WTC11 (cell line): ENCODE measurements at regions not wholly inside any gene's neighbourhood (a gene's known extent, or its start where the extent isn't known, plus 50 kb on each side); places are given as distances from the start of the nearest gene placed in this dataset.

Experiments used
- ARID4B ChIP-seq: sonication (generic); formaldehyde crosslinking; IDR thresholded peaks from 2 replicates; pipeline ENCODE4 v1.8.0; 2023; ENCODE audit warnings: missing genetic modification reagents, mild to moderate bottlenecking, borderline replicate concordance
- ATF2 ChIP-seq: sonication (generic); formaldehyde crosslinking; IDR thresholded peaks from 2 replicates; pipeline ENCODE4 v1.8.1; 2022; ENCODE audit warnings: low read depth, missing genetic modification reagents, borderline replicate concordance
- CDX4 ChIP-seq: fragments of 250-450 bp; sonication (Bioruptor Pico); IDR thresholded peaks from 2 replicates; pipeline ENCODE4 v1.9.0; 2021; ENCODE audit warnings: moderate library complexity, mild to moderate bottlenecking, inconsistent platforms, borderline replicate concordance
- ERG ChIP-seq: fragments of 250-450 bp; sonication (Bioruptor Pico); IDR thresholded peaks from 2 replicates; pipeline ENCODE4 v1.8.0; 2021; ENCODE audit warnings: mild to moderate bottlenecking
- GRHL2 ChIP-seq: fragments of 250-450 bp; sonication (Bioruptor Pico); IDR thresholded peaks from 2 replicates; pipeline ENCODE4 v1.8.0; 2022; ENCODE audit warnings: mild to moderate bottlenecking, moderate library complexity; ENCODE audit not compliant: insufficient replicate concordance, severe bottlenecking
- HMGXB4 ChIP-seq: sonication (generic); formaldehyde crosslinking; IDR thresholded peaks from 2 replicates; pipeline ENCODE4 v1.8.1; 2023; ENCODE audit warnings: mild to moderate bottlenecking, moderate library complexity, missing genetic modification reagents
- MYBL2 ChIP-seq: sonication (generic); formaldehyde crosslinking; IDR thresholded peaks from 2 replicates; pipeline ENCODE4 v1.8.1; 2023; ENCODE audit warnings: mild to moderate bottlenecking, moderate library complexity, missing genetic modification reagents
- STAT6 ChIP-seq: sonication (generic); formaldehyde crosslinking; conservative IDR thresholded peaks from 2 replicates; pipeline ENCODE4 v1.8.1; 2023; ENCODE audit warnings: mild to moderate bottlenecking, low read depth, missing genetic modification reagents, moderate library complexity
- USF1 ChIP-seq: sonication (generic); formaldehyde crosslinking; IDR thresholded peaks from 2 replicates; pipeline ENCODE4 v1.8.0; 2022; ENCODE audit warnings: mild to moderate bottlenecking, missing genetic modification reagents
- USF2 ChIP-seq: sonication (generic); formaldehyde crosslinking; IDR thresholded peaks from 2 replicates; pipeline ENCODE4 v1.8.1; 2023; ENCODE audit warnings: mild to moderate bottlenecking, missing genetic modification reagents, moderate library complexity
- ZNF281 ChIP-seq: sonication (generic); formaldehyde crosslinking; IDR thresholded peaks from 2 replicates; pipeline ENCODE4 v1.8.0; 2023; ENCODE audit warnings: mild to moderate bottlenecking, missing genetic modification reagents

GRCh38 chr2:196452758-196453157 lies 186.8 kb upstream of the CCDC150 start (continued):
- TF ChIP-seq ATF2 (CRISPR knock-in tag): no peak
- TF ChIP-seq STAT6 (CRISPR knock-in tag): no peak
- no peak for TF ChIP-seq CDX4 (CRISPR knock-in tag)
- TF ChIP-seq MYBL2 (CRISPR knock-in tag): no peak
- TF ChIP-seq ARID4B (CRISPR knock-in tag): no peak
- no peak for TF ChIP-seq USF2 (CRISPR knock-in tag)
- no peak for TF ChIP-seq USF1 (CRISPR knock-in tag)
- no peak for TF ChIP-seq GRHL2 (CRISPR knock-in tag)
- no peak for TF ChIP-seq ZNF281 (CRISPR knock-in tag)
- TF ChIP-seq ERG (CRISPR knock-in tag): no peak
- TF ChIP-seq HMGXB4 (CRISPR knock-in tag): no peak
